ENCODE measurements at regions not wholly inside any gene's neighbourhood (a gene's known extent, or its start where the extent isn't known, plus 50 kb on each side); places are given as distances from the start of the nearest gene placed in this dataset.
"Not testable (repeated sequence)": the region's sequence is repeated elsewhere in the genome, so short reads cannot be mapped to it uniquely, and the experiment has no call there.

DNA sequence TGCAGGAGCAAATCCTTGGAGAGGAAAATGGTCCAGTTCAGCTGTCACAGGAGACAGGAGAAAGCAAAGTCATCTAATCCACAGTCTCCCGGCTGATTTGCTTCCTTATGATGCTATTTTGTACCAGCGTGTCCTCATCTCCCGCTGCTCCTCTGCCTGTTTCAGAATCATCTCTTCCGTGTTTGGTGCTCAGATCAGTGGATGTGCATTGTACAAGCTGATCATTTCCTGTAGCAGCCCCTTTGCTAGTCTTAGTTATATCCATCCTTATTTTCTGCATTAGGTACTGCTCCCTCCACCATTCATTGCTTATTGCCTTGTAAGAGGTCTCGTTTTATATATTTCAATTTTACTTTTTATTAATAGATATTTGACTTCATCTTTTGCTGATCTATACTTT is 219.9 kb upstream of the PRSS58 start:
- TF ChIP-seq, protein P1, sequence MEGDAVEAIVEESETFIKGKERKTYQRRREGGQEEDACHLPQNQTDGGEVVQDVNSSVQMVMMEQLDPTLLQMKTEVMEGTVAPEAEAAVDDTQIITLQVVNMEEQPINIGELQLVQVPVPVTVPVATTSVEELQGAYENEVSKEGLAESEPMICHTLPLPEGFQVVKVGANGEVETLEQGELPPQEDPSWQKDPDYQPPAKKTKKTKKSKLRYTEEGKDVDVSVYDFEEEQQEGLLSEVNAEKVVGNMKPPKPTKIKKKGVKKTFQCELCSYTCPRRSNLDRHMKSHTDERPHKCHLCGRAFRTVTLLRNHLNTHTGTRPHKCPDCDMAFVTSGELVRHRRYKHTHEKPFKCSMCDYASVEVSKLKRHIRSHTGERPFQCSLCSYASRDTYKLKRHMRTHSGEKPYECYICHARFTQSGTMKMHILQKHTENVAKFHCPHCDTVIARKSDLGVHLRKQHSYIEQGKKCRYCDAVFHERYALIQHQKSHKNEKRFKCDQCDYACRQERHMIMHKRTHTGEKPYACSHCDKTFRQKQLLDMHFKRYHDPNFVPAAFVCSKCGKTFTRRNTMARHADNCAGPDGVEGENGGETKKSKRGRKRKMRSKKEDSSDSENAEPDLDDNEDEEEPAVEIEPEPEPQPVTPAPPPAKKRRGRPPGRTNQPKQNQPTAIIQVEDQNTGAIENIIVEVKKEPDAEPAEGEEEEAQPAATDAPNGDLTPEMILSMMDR (IDR thresholded peaks at IDR 0.05) = not testable (repeated sequence)
- not testable (repeated sequence) for TF ChIP-seq POLR2AphosphoS5, POLR2A (IDR thresholded peaks at IDR 0.05)

All from breast epithelium (tissue), 3 donors.